BLaER1 (cell line): ENCODE measurements at regions not wholly inside any gene's neighbourhood (a gene's known extent, or its start where the extent isn't known, plus 50 kb on each side); places are given as distances from the start of the nearest gene placed in this dataset.
"Not testable (repeated sequence)": the region's sequence is repeated elsewhere in the genome, so short reads cannot be mapped to it uniquely, and the experiment has no call there.

Source experiments
- H3K27ac ChIP-seq: shearing (Covaris generic); formaldehyde crosslinking; 2 replicates; pipeline ENCODE4 v1.8.1; 2022
- H3K27me3 ChIP-seq: shearing (Covaris generic); formaldehyde crosslinking; 2 replicates; pipeline ENCODE4 v1.8.1; 2022
- H3K36me3 ChIP-seq: shearing (Covaris generic); formaldehyde crosslinking; 2 replicates; pipeline ENCODE4 v1.8.1; 2022
- H3K4me1 ChIP-seq: shearing (Covaris generic); formaldehyde crosslinking; 2 replicates; pipeline ENCODE4 v1.8.1; 2022
- H3K4me2 ChIP-seq: shearing (Covaris generic); formaldehyde crosslinking; 2 replicates; pipeline ENCODE4 v1.8.1; 2022
- H3K4me3 ChIP-seq: shearing (Covaris generic); formaldehyde crosslinking; 2 replicates; pipeline ENCODE4 v1.8.1; 2022
- H3K9ac ChIP-seq: shearing (Covaris generic); formaldehyde crosslinking; 2 replicates; pipeline ENCODE4 v1.8.1; 2022
- H3K9me3 ChIP-seq: shearing (Covaris generic); formaldehyde crosslinking; 2 replicates; pipeline ENCODE4 v1.8.1; 2022
- H4K20me1 ChIP-seq: shearing (Covaris generic); formaldehyde crosslinking; 2 replicates; pipeline ENCODE4 v1.8.1; 2022
- Cebpa-rat ChIP-seq: shearing (Covaris generic); IDR thresholded peaks from 2 replicates; pipeline ENCODE4 v1.8.1; 2022

- Histone ChIP-seq H3K36me3 (no peaks in the 10 kb centered on the region), H3K4me3 (no peak overlapping the region), H3K27me3 (no peaks in the 10 kb centered on the region), H3K27ac (no peak overlapping the region), H3K4me1 (peaks cover 15% of the 10 kb centered on the region), H3K4me2 (no peak overlapping the region), H4K20me1 (no peaks in the 10 kb centered on the region), H3K9ac (no peak overlapping the region), H3K9me3 (no peaks in the 10 kb centered on the region)
- TF ChIP-seq Cebpa-rat, result no peak
Observed at GRCh38 chr5:51802551-51803184, 419.4 kb downstream of the ISL1 start.

GRCh38 chr5:51806677-51807076 lies 423.4 kb downstream of the ISL1 start:
- no peaks in the 10 kb centered on the region for H4K20me1 ChIP-seq
- peaks cover 15% of the 10 kb centered on the region for H3K4me1 ChIP-seq
- no peaks in the 10 kb centered on the region for H3K9me3 ChIP-seq
- no peak overlapping the region for H3K9ac ChIP-seq
- no peaks in the 10 kb centered on the region for H3K27me3 ChIP-seq
- no peak overlapping the region for H3K4me3 ChIP-seq
- H3K27ac ChIP-seq, result no peak overlapping the region
- H3K36me3 ChIP-seq, result no peaks in the 10 kb centered on the region
- TF ChIP-seq Cebpa-rat, result no peak
- no peak overlapping the region for H3K4me2 ChIP-seq

GRCh38 chr5:51810592-51810991 lies 427.3 kb downstream of the ISL1 start:
- Histone ChIP-seq H3K4me3 (no peak overlapping the region), H3K4me2 (no peak overlapping the region), H4K20me1 (no peaks in the 10 kb centered on the region), H3K9ac (no peak overlapping the region), H3K27me3 (no peaks in the 10 kb centered on the region), H3K36me3 (no peaks in the 10 kb centered on the region), H3K9me3 (no peaks in the 10 kb centered on the region), H3K27ac (no peak overlapping the region), H3K4me1 (peaks cover 4% of the 10 kb centered on the region; the same call in 1 of the 2 replicates)
- no peak for TF ChIP-seq Cebpa-rat

- Histone ChIP-seq H4K20me1 (no peaks in the 10 kb centered on the region), H3K9me3 (no peaks in the 10 kb centered on the region), H3K27me3 (no peaks in the 10 kb centered on the region), H3K4me2 (no peak overlapping the region), H3K9ac (no peak overlapping the region), H3K36me3 (no peaks in the 10 kb centered on the region), H3K27ac (no peak overlapping the region), H3K4me1 (no peaks in the 10 kb centered on the region), H3K4me3 (no peak overlapping the region)
- no peak for TF ChIP-seq Cebpa-rat
Observed at GRCh38 chr5:51811883-51812471, 428.7 kb downstream of the ISL1 start.

GRCh38 chr5:51814817-51815216 lies 431.6 kb downstream of the ISL1 start:
- H4K20me1 ChIP-seq, H3K4me2 ChIP-seq, H3K9me3 ChIP-seq, H3K4me3 ChIP-seq, H3K27me3 ChIP-seq, H3K4me1 ChIP-seq, H3K36me3 ChIP-seq, H3K27ac ChIP-seq, H3K9ac ChIP-seq: not testable (repeated sequence)

GRCh38 chr5:51816427-51816826 lies 433.2 kb downstream of the ISL1 start:
- H3K9me3 ChIP-seq, result no peaks in the 10 kb centered on the region
- no peak for TF ChIP-seq Cebpa-rat
- no peaks in the 10 kb centered on the region for H4K20me1 ChIP-seq
- no peaks in the 10 kb centered on the region for H3K36me3 ChIP-seq
- H3K4me2 ChIP-seq, result no peak overlapping the region
- no peak overlapping the region for H3K27ac ChIP-seq
- H3K4me1 ChIP-seq, result no peaks in the 10 kb centered on the region
- H3K9ac ChIP-seq, result no peak overlapping the region
- no peak overlapping the region for H3K4me3 ChIP-seq
- H3K27me3 ChIP-seq, result no peaks in the 10 kb centered on the region

GRCh38 chr5:51821697-51822096 lies 438.4 kb downstream of the ISL1 start:
- Histone ChIP-seq H3K4me2 (no peak overlapping the region), H3K27ac (no peak overlapping the region), H3K9ac (no peak overlapping the region), H3K27me3 (no peaks in the 10 kb centered on the region), H3K4me3 (no peak overlapping the region), H3K4me1 (no peaks in the 10 kb centered on the region), H4K20me1 (no peaks in the 10 kb centered on the region), H3K36me3 (no peaks in the 10 kb centered on the region), H3K9me3 (no peaks in the 10 kb centered on the region)
- TF ChIP-seq Cebpa-rat, result no peak

GRCh38 chr5:51829230-51829629 lies 446.0 kb downstream of the ISL1 start:
- no peaks in the 10 kb centered on the region for H3K36me3 ChIP-seq
- H3K27me3 ChIP-seq, result no peaks in the 10 kb centered on the region
- H3K4me2 ChIP-seq, result no peak overlapping the region
- no peaks in the 10 kb centered on the region for H3K9me3 ChIP-seq
- no peak for TF ChIP-seq Cebpa-rat
- H3K27ac ChIP-seq, result no peak overlapping the region
- H3K4me3 ChIP-seq, result no peak overlapping the region
- H3K4me1 ChIP-seq, result no peaks in the 10 kb centered on the region
- H4K20me1 ChIP-seq, result no peaks in the 10 kb centered on the region
- no peak overlapping the region for H3K9ac ChIP-seq

GRCh38 chr5:51829691-51830090 lies 446.4 kb downstream of the ISL1 start:
- no peak overlapping the region for H3K4me3 ChIP-seq
- no peaks in the 10 kb centered on the region for H4K20me1 ChIP-seq
- no peaks in the 10 kb centered on the region for H3K9me3 ChIP-seq
- H3K4me2 ChIP-seq, result no peak overlapping the region
- H3K36me3 ChIP-seq, result no peaks in the 10 kb centered on the region
- H3K9ac ChIP-seq, result no peak overlapping the region
- H3K4me1 ChIP-seq, result no peaks in the 10 kb centered on the region
- H3K27ac ChIP-seq, result no peak overlapping the region
- no peak for TF ChIP-seq Cebpa-rat
- no peaks in the 10 kb centered on the region for H3K27me3 ChIP-seq

GRCh38 chr5:51832934-51833470 lies 449.8 kb downstream of the ISL1 start:
- no peak overlapping the region for H3K4me2 ChIP-seq
- no peak overlapping the region for H3K9ac ChIP-seq
- no peak overlapping the region for H3K27ac ChIP-seq
- TF ChIP-seq Cebpa-rat, result no peak
- no peaks in the 10 kb centered on the region for H3K4me1 ChIP-seq
- H3K27me3 ChIP-seq, result no peaks in the 10 kb centered on the region
- no peaks in the 10 kb centered on the region for H3K36me3 ChIP-seq
- H4K20me1 ChIP-seq, result no peaks in the 10 kb centered on the region
- H3K4me3 ChIP-seq, result no peak overlapping the region
- no peaks in the 10 kb centered on the region for H3K9me3 ChIP-seq
